HepG2 (cell line): ENCODE measurements at regions not wholly inside any gene's neighbourhood (a gene's known extent, or its start where the extent isn't known, plus 50 kb on each side); places are given as distances from the start of the nearest gene placed in this dataset.

Source experiments
- ATAC-seq: fragments of 200-7000 bp; cut with Tn5 transposase; 3 replicates; pipeline ENCODE4 v1.9.1; 2020; ENCODE audit warnings: mild to moderate bottlenecking, moderate library complexity
- BruUV-seq: library from RNA; stranded (reverse); fragments of 400-500 nt; replicated peaks from 2 replicates; lab custom pipeline; 2021; lab: Mats Ljungman, UMichigan
- CTCF ChIA-PET: fragments of 300-600 bp; formaldehyde crosslinking; extraction: SDS; loops from one replicate; lab custom pipeline; 2021; ENCODE audit warnings: low total read pairs, inconsistent platforms, low intra/inter-chr PET ratio; lab: Yijun Ruan, JAX
- POLR2A ChIA-PET: fragments of 350-600 bp; sonication (Branson Sonifier 250); formaldehyde crosslinking; loops from one replicate; lab custom pipeline; 2020; ENCODE audit warnings: antibody characterized with exemption, inconsistent platforms; lab: Yijun Ruan, JAX
- DNase-seq: peaks from one replicate; pipeline ENCODE4 v3.0.0-alpha.2; 2015; ENCODE audit warnings: low spot score
- FAIRE-seq: peaks from 3 replicates; lab custom pipeline; 2011; peaks lifted over from hg19 to GRCh38; lab: Jason Lieb, UNC
- H2AFZ ChIP-seq: one replicate; pipeline ENCODE4 v1.6.1; 2011; ENCODE audit warnings: low read length, inconsistent platforms
- H3K27ac ChIP-seq: fragments of 300-600 bp; 3 replicates; pipeline ENCODE4 v1.8.0; 2011; ENCODE audit warnings: mixed run types, mild to moderate bottlenecking, mixed read lengths, low read length, inconsistent platforms; ENCODE audit not compliant: insufficient read depth; ENCODE audit errors: extremely low read length
- H3K27me3 ChIP-seq, 2 experiments: fragments of 200-600 bp in 1 of 2; 2 replicates in 1 of 2; 3 replicates in 1 of 2; pipeline versions ENCODE4 v1.6.0 to v1.8.0; 2011; ENCODE audit warnings: low read length in 2 of 2, mild to moderate bottlenecking in 2 of 2, moderate library complexity in 2 of 2, inconsistent platforms in 1 of 2; ENCODE audit not compliant: insufficient read depth in 2 of 2, control insufficient read depth in 1 of 2
- H3K36me3 ChIP-seq, 2 experiments: fragments of 200-600 bp in 1 of 2; replicated peaks in 1 of 2; 2 replicates in 1 of 2; 3 replicates in 1 of 2; pipeline versions ENCODE4 v1.5.1 to v1.8.0; 2011; ENCODE audit warnings: low read length in 2 of 2, inconsistent platforms in 1 of 2; ENCODE audit not compliant: insufficient read depth in 2 of 2, control insufficient read depth in 1 of 2
- H3K4me1 ChIP-seq: 2 replicates; pipeline ENCODE4 v1.5.1; 2012; ENCODE audit warnings: low read length, inconsistent platforms; ENCODE audit not compliant: insufficient read depth
- H3K4me2 ChIP-seq: 2 replicates; pipeline ENCODE4 v1.6.0; 2011; ENCODE audit warnings: low read depth, low read length, inconsistent platforms
- H3K4me3 ChIP-seq, 3 experiments: fragments of 200-600 bp in 1 of 3; sonication (generic), shearing (Covaris generic) in 1 of 3; replicated peaks in 1 of 3; 2 replicates each; pipeline ENCODE4 v1.5.1; 2011 to 2016; ENCODE audit warnings: low read length in 3 of 3, inconsistent platforms in 2 of 3, low read depth in 2 of 3, mild to moderate bottlenecking in 2 of 3, control low read depth in 1 of 3, mixed read lengths in 1 of 3; ENCODE audit not compliant: insufficient read depth in 1 of 3
- H3K79me2 ChIP-seq: one replicate; pipeline ENCODE4 v1.6.1; 2011; ENCODE audit warnings: low read length, inconsistent platforms; ENCODE audit not compliant: insufficient read depth
- H3K9ac ChIP-seq: 2 replicates; pipeline ENCODE4 v1.6.0; 2011; ENCODE audit warnings: mild to moderate bottlenecking, low read depth, low read length, inconsistent platforms; ENCODE audit not compliant: insufficient read depth
- H3K9me3 ChIP-seq: 2 replicates; pipeline ENCODE4 v1.5.1; 2012; ENCODE audit warnings: mild to moderate bottlenecking, low read length
- H4K20me1 ChIP-seq: 2 replicates; pipeline ENCODE4 v1.6.0; 2011; ENCODE audit warnings: inconsistent platforms, mild to moderate bottlenecking, low read length, moderate library complexity; ENCODE audit not compliant: insufficient read depth
- AGO2 ChIP-seq: fragments of 200-400 bp; formaldehyde crosslinking; optimal IDR thresholded peaks from 2 replicates; pipeline ENCODE3; 2017; ENCODE audit warnings: mild to moderate bottlenecking, low read depth, low read length, moderate library complexity
- ETV5 ChIP-seq: IDR thresholded peaks from 2 replicates; pipeline ENCODE4 v1.6.1; 2018; ENCODE audit warnings: missing biosample characterization, missing genetic modification reagents, inconsistent platforms, borderline replicate concordance
- FOXK1 ChIP-seq: sonication (generic); formaldehyde crosslinking; IDR thresholded peaks from 2 replicates; pipeline ENCODE4 v1.4.0; 2020; ENCODE audit warnings: low read depth, missing genetic modification reagents, borderline replicate concordance
- HOXA7 ChIP-seq: sonication (generic); formaldehyde crosslinking; IDR thresholded peaks from 2 replicates; pipeline ENCODE4 v1.8.1; 2022; ENCODE audit warnings: mild to moderate bottlenecking, missing genetic modification reagents, moderate library complexity
- KLF13 ChIP-seq: sonication (generic); formaldehyde crosslinking; IDR thresholded peaks from 2 replicates; pipeline ENCODE4 v1.4.0; 2020; ENCODE audit warnings: mild to moderate bottlenecking, missing genetic modification reagents
- LCORL ChIP-seq, 2 experiments: fragments of 450-650 bp in 1 of 2; sonication (generic) in 1 of 2; formaldehyde crosslinking in 1 of 2; IDR thresholded peaks; 2 replicates each; pipeline versions ENCODE4 v1.5.0 to v1.6.1; 2017 to 2020; ENCODE audit warnings: antibody characterized with exemption in 1 of 2, missing genetic modification reagents in 1 of 2
- MAFG ChIP-seq: sonication (generic); formaldehyde crosslinking; IDR thresholded peaks from 2 replicates; pipeline ENCODE4 v1.5.1; 2020; ENCODE audit warnings: mild to moderate bottlenecking, missing genetic modification reagents
- MYNN ChIP-seq: sonication (generic); formaldehyde crosslinking; IDR thresholded peaks from 2 replicates; pipeline ENCODE4 v1.4.0; 2020; ENCODE audit warnings: mild to moderate bottlenecking, low read depth, missing genetic modification reagents
- RFXANK ChIP-seq: IDR thresholded peaks from 2 replicates; pipeline ENCODE4 v1.6.1; 2016
- SCMH1 ChIP-seq: sonication (generic); formaldehyde crosslinking; IDR thresholded peaks from 2 replicates; pipeline ENCODE4 v1.9.0; 2021; ENCODE audit warnings: missing genetic modification reagents, mild to moderate bottlenecking, borderline replicate concordance
- SMARCE1 ChIP-seq: fragments of 450-650 bp; IDR thresholded peaks from 2 replicates; pipeline ENCODE4 v1.6.1; 2017; ENCODE audit warnings: borderline replicate concordance
- SRF ChIP-seq: IDR thresholded peaks from 2 replicates; pipeline ENCODE4 v1.6.1; 2011; ENCODE audit warnings: mild to moderate bottlenecking, low read depth, low read length, moderate library complexity
- ZC3H13 ChIP-seq: sonication (generic); formaldehyde crosslinking; IDR thresholded peaks from 2 replicates; pipeline ENCODE4 v1.8.1; 2023; ENCODE audit warnings: mild to moderate bottlenecking, missing genetic modification reagents, moderate library complexity
- ZNF367 ChIP-seq: sonication (generic); formaldehyde crosslinking; IDR thresholded peaks from 2 replicates; pipeline ENCODE4 v1.4.0; 2020; ENCODE audit warnings: missing genetic modification reagents, borderline replicate concordance
- ZNF747 ChIP-seq: sonication (generic); formaldehyde crosslinking; IDR thresholded peaks from 2 replicates; pipeline ENCODE4 v1.8.1; 2023; ENCODE audit warnings: missing genetic modification reagents, mild to moderate bottlenecking, borderline replicate concordance
- ZNF749 ChIP-seq: sonication (generic); formaldehyde crosslinking; IDR thresholded peaks from 2 replicates; pipeline ENCODE4 v1.8.0; 2022; ENCODE audit warnings: mild to moderate bottlenecking, missing genetic modification reagents, moderate library complexity, borderline replicate concordance
- ZNF776 ChIP-seq: sonication (generic); formaldehyde crosslinking; IDR thresholded peaks from 2 replicates; pipeline ENCODE4 v1.4.0; 2020; ENCODE audit warnings: mild to moderate bottlenecking, missing genetic modification reagents
- ZSCAN12 ChIP-seq: sonication (generic); formaldehyde crosslinking; IDR thresholded peaks from 2 replicates; pipeline ENCODE4 v1.9.0; 2021; ENCODE audit warnings: mild to moderate bottlenecking, missing genetic modification reagents
- ZSCAN30 ChIP-seq: sonication (generic); formaldehyde crosslinking; IDR thresholded peaks from 2 replicates; pipeline ENCODE4 v1.5.0; 2020; ENCODE audit warnings: mild to moderate bottlenecking, missing genetic modification reagents
- WGBS: methylation state at CpG from one replicate; pipeline ENCODE4 v1.1.6; 2017; ENCODE audit warnings: low lambda C conversion rate; 5-methylcytosine and 5-hydroxymethylcytosine counted together
- in situ Hi-C: cut with HindIII; loops from 2 replicates; pipeline ENCODE4 v1.10.0; 2017; ENCODE audit warnings: low pct_unique_long_range_greater_than_20kb; ENCODE audit not compliant: extremely low pct_ligation_motif_present
- intact Hi-C: fragments of 100-400 bp; cut with micrococcal nuclease; formaldehyde crosslinking; loops from one replicate; pipeline ENCODE4 v1.10.0; 2022; ENCODE audit not compliant: unreplicated experiment
- TF ChIP-seq, protein P1 (sequence below): sonication (generic); formaldehyde crosslinking; IDR thresholded peaks from 2 replicates; pipeline ENCODE4 v1.4.0; 2020; ENCODE audit warnings: mild to moderate bottlenecking, missing genetic modification reagents

DNA sequence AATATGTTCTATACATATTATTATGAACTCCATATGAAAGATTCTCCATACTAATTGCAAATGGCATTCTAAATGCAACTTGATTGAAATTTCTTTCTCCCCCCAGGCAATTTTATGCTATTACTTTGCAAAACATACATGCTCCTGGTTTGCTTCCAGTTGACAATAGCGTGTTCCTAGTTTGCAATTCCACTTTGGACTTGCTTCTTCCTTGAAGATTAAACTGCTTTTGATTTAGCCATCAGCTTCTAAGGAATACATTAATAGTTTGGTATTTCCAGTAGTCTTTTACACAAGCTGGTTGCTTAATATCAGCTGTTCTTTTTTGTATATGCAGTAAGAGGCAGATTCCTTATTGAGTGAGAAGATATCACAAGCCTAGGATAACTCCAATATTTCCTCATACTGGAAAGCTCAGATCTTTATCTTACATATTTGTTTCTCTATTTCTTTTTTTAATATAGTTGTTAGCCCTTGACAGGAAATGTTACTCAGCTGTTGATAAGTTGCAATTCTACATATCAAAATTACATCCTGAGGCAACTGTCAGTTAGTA is 1941.7 kb upstream of the LRRTM1 start:
- Histone ChIP-seq H3K27me3 (no peaks in the 10 kb centered on the region), H3K9me3 (peaks cover 56% of the 10 kb centered on the region), H3K79me2 (no peaks in the 10 kb centered on the region), H2AFZ (no peak overlapping the region), H3K36me3 (no peaks in the 10 kb centered on the region), H3K9ac (no peak overlapping the region), H4K20me1 (no peaks in the 10 kb centered on the region), H3K4me3 (no peak overlapping the region), H3K27ac (no peak overlapping the region), H3K4me1 (no peaks in the 10 kb centered on the region), H3K4me2 (no peak overlapping the region)
- TF ChIP-seq ZSCAN12: no peak
- no peak for TF ChIP-seq ZNF367 (CRISPR knock-in tag)
- no peak for TF ChIP-seq ZC3H13 (CRISPR knock-in tag)
- no peak for TF ChIP-seq ETV5 (CRISPR knock-in tag)
- TF ChIP-seq, protein P1, sequence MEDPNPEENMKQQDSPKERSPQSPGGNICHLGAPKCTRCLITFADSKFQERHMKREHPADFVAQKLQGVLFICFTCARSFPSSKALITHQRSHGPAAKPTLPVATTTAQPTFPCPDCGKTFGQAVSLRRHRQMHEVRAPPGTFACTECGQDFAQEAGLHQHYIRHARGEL (CRISPR knock-in tag): no peak
- no peak for TF ChIP-seq SRF
- no peak for TF ChIP-seq RFXANK
- no peak for TF ChIP-seq MAFG
- TF ChIP-seq MYNN (CRISPR knock-in tag): no peak
- TF ChIP-seq AGO2: no peak
- no peak for TF ChIP-seq KLF13 (CRISPR knock-in tag)
- TF ChIP-seq FOXK1: no peak
- TF ChIP-seq SCMH1 (CRISPR knock-in tag): no peak
- TF ChIP-seq ZNF749 (CRISPR knock-in tag): no peak
- TF ChIP-seq SMARCE1: no peak
- no peak for TF ChIP-seq HOXA7 (CRISPR knock-in tag)
- no peak for TF ChIP-seq LCORL (IDR thresholded peaks at IDR 0.05)
- TF ChIP-seq LCORL (CRISPR knock-in tag; IDR thresholded peaks at IDR 0.05): no peak
- no peak for TF ChIP-seq ZNF747
- no peak for TF ChIP-seq ZNF776
- no peak for TF ChIP-seq ZSCAN30 (CRISPR knock-in tag)
- POLR2A ChIA-PET: no interaction called here
- FAIRE-seq: no peak
- WGBS: 0% methylated on average over 1 of the region's 1 CpG
- in situ Hi-C loops (no loop called here), intact Hi-C loops (no loop called here)
- CTCF ChIA-PET: no interaction called here
- BruUV-seq: no TSS peak
- no peak for DNase-seq
- ATAC-seq: no peak
